ENCODE measurements at regions not wholly inside any gene's neighbourhood (a gene's known extent, or its start where the extent isn't known, plus 50 kb on each side); places are given as distances from the start of the nearest gene placed in this dataset.

DNA sequence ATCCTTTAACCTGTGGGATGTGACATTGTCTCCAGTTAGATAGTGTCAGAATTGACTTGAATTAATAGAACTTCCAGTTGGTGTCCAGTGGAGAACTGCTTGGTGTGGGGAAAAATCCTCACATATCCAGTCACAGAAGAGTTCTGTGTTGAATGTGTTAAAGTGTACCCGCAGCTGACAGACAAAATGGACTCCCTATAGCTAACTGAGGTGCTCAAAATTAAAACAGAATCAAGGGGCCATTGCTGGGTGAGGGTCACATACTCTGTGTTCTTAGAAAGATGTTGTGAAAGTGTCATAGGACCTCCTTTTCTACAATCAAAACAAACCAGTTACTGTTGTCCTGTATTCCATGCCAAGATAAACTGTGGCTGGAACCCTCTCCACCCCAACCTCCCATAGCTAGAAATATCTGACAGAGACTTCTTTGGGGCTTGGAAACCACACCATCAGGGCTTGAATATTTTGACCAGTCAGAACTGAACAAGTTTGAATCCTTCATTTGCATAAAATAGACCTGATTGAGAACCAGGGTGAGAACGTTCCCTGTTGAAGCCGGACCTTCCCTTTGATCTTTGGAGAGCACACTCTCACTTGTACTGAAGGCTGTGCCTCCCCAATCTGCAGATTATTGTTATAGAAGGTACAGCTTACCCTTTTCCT lies 164.0 kb upstream of the ZNF608 start:
- no peak for TF ChIP-seq TEAD4 (IDR thresholded peaks at IDR 0.05)
- TF ChIP-seq TAF1 (IDR thresholded peaks at IDR 0.05; ENCODE audit: low read depth): no peak
- no peak for TF ChIP-seq EP300 (IDR thresholded peaks at IDR 0.05; ENCODE audit: borderline replicate concordance)
- no peak for TF ChIP-seq ZBTB7A (IDR thresholded peaks at IDR 0.05; ENCODE audit: low read depth)
- TF ChIP-seq, protein P1, sequence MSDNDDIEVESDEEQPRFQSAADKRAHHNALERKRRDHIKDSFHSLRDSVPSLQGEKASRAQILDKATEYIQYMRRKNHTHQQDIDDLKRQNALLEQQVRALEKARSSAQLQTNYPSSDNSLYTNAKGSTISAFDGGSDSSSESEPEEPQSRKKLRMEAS (IDR thresholded peaks at IDR 0.05): no peak
- no peak for TF ChIP-seq YY1 (IDR thresholded peaks at IDR 0.05; ENCODE audit: low read depth)
- TF ChIP-seq, protein P2, sequence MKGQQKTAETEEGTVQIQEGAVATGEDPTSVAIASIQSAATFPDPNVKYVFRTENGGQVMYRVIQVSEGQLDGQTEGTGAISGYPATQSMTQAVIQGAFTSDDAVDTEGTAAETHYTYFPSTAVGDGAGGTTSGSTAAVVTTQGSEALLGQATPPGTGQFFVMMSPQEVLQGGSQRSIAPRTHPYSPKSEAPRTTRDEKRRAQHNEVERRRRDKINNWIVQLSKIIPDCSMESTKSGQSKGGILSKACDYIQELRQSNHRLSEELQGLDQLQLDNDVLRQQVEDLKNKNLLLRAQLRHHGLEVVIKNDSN (IDR thresholded peaks at IDR 0.05): no peak
- no peak for TF ChIP-seq RAD21 (IDR thresholded peaks at IDR 0.05; ENCODE audit: low read depth)
- TF ChIP-seq CEBPB (IDR thresholded peaks at IDR 0.05): no peak
- TF ChIP-seq EGR1 (IDR thresholded peaks at IDR 0.05): no peak
